Endodermal cell (in vitro differentiated cells): ENCODE measurements at regions not wholly inside any gene's neighbourhood (a gene's known extent, or its start where the extent isn't known, plus 50 kb on each side); places are given as distances from the start of the nearest gene placed in this dataset.

Experiments
- DNase-seq: peaks from one replicate; pipeline ENCODE4 v3.0.0-alpha.2; 2017
- H3K27ac ChIP-seq: 2 replicates; pipeline ENCODE4 v1.5.1; 2013; ENCODE audit warnings: mild to moderate bottlenecking, low read depth, low read length, moderate library complexity
- H3K27me3 ChIP-seq: 2 replicates; pipeline ENCODE4 v1.6.1; 2013; ENCODE audit warnings: mild to moderate bottlenecking, low read length, moderate library complexity; ENCODE audit not compliant: insufficient read depth, control insufficient read depth, poor library complexity, severe bottlenecking
- H3K36me3 ChIP-seq: 2 replicates; pipeline ENCODE4 v1.7.0; 2013; ENCODE audit warnings: mild to moderate bottlenecking, low read length, moderate library complexity; ENCODE audit not compliant: control insufficient read depth, insufficient read depth
- H3K4me1 ChIP-seq: one replicate; pipeline ENCODE4 v1.7.0; 2013; ENCODE audit warnings: low read length; ENCODE audit not compliant: control insufficient read depth, insufficient read depth
- H3K4me3 ChIP-seq: 2 replicates; pipeline ENCODE4 v1.5.1; 2013; ENCODE audit warnings: mild to moderate bottlenecking, low read length, moderate library complexity
- H3K9ac ChIP-seq: 2 replicates; pipeline ENCODE4 v1.6.1; 2013; ENCODE audit warnings: mild to moderate bottlenecking, low read length, moderate library complexity; ENCODE audit not compliant: poor library complexity, severe bottlenecking; ENCODE audit errors: extremely low read depth
- H3K9me3 ChIP-seq: 2 replicates; pipeline ENCODE4 v1.6.1; 2013; ENCODE audit warnings: mild to moderate bottlenecking, low read length, moderate library complexity; ENCODE audit not compliant: control insufficient read depth
- H3K27ac Mint-ChIP-seq: 2 replicates; pipeline ENCODE4 v1.8.0; 2020; ENCODE audit warnings: mixed read lengths
- H3K27me3 Mint-ChIP-seq: 2 replicates; pipeline ENCODE4 v1.8.0; 2021; ENCODE audit warnings: mild to moderate bottlenecking, mixed read lengths; ENCODE audit not compliant: insufficient read depth
- H3K36me3 Mint-ChIP-seq: 2 replicates; pipeline ENCODE4 v1.8.0; 2020; ENCODE audit warnings: low read depth, mixed read lengths
- H3K4me1 Mint-ChIP-seq: 2 replicates; pipeline ENCODE4 v1.8.0; 2020; ENCODE audit warnings: mixed read lengths
- H3K4me3 Mint-ChIP-seq: 2 replicates; pipeline ENCODE4 v1.8.0; 2020; ENCODE audit warnings: mild to moderate bottlenecking, moderate library complexity, mixed read lengths
- H3K9me3 Mint-ChIP-seq: 2 replicates; pipeline ENCODE4 v1.8.0; 2020; ENCODE audit warnings: mild to moderate bottlenecking, mixed read lengths
- CTCF ChIP-seq: fragments of 200-600 bp; sonication (generic); conservative IDR thresholded peaks from 2 replicates; pipeline ENCODE4 v1.5.0; 2021; ENCODE audit warnings: antibody characterized with exemption, mild to moderate bottlenecking
- WGBS, 2 experiments: methylation state at CpG; one replicate each; pipeline versions ENCODE4 v1.1.5 to v1.1.7; 2013; ENCODE audit warnings: missing lambda C conversion rate in 2 of 2, mixed read lengths in 1 of 2; ENCODE audit not compliant: insufficient coverage in 1 of 2, insufficient read length in 1 of 2; 5-methylcytosine and 5-hydroxymethylcytosine counted together

- 86 to 90% methylated on average over 10 to 16 of the region's 16 CpGs for WGBS, 2 experiments
- Histone ChIP-seq H3K9me3 (no peaks in the 10 kb centered on the region), H3K27me3 (no peaks in the 10 kb centered on the region), H3K4me1 (no peaks in the 10 kb centered on the region), H3K36me3 (no peaks in the 10 kb centered on the region), H3K9ac (no peak overlapping the region), H3K4me3 (no peak overlapping the region), H3K27ac (no peak overlapping the region)
- Mint-ChIP-seq H3K27ac (no peak overlapping the region), H3K4me3 (no peak overlapping the region), H3K9me3 (no peaks in the 10 kb centered on the region), H3K27me3 (no peaks in the 10 kb centered on the region), H3K36me3 (no peaks in the 10 kb centered on the region), H3K4me1 (peaks cover 8% of the 10 kb centered on the region)
- DNase-seq: no peak
- TF ChIP-seq CTCF: no peak
Measured at GRCh38 chr3:194852831-194853508, 167.3 kb downstream of the FAM43A start.

GRCh38 chr3:194854206-194854605 lies 168.5 kb downstream of the FAM43A start:
- no peak overlapping the region for H3K27ac Mint-ChIP-seq
- TF ChIP-seq CTCF: no peak
- Histone ChIP-seq H3K27ac (no peak overlapping the region), H3K36me3 (no peaks in the 10 kb centered on the region), H3K4me3 (no peak overlapping the region), H3K27me3 (no peaks in the 10 kb centered on the region), H3K9ac (no peak overlapping the region), H3K4me1 (no peaks in the 10 kb centered on the region), H3K9me3 (no peaks in the 10 kb centered on the region)
- peaks cover 8% of the 10 kb centered on the region for H3K4me1 Mint-ChIP-seq
- H3K27me3 Mint-ChIP-seq: no peaks in the 10 kb centered on the region
- H3K36me3 Mint-ChIP-seq: no peaks in the 10 kb centered on the region
- no peak overlapping the region for H3K4me3 Mint-ChIP-seq
- 65 to 93% methylated on average over 3 to 4 of the region's 4 CpGs for WGBS, 2 experiments
- H3K9me3 Mint-ChIP-seq: peaks cover 2% of the 10 kb centered on the region
- no peak for DNase-seq

- no peaks in the 10 kb centered on the region for H3K27me3 ChIP-seq
- no peak overlapping the region for H3K4me3 Mint-ChIP-seq
- peaks cover 2% of the 10 kb centered on the region for H3K9me3 Mint-ChIP-seq
- H3K27ac ChIP-seq: no peak overlapping the region
- H3K36me3 Mint-ChIP-seq: no peaks in the 10 kb centered on the region
- DNase-seq: no peak
- H3K36me3 ChIP-seq: no peaks in the 10 kb centered on the region
- H3K9ac ChIP-seq: no peak overlapping the region
- 85 to 88% methylated on average over 9 of the region's 9 CpGs for WGBS, 2 experiments
- TF ChIP-seq CTCF: no peak
- H3K4me1 Mint-ChIP-seq: peaks cover 8% of the 10 kb centered on the region
- no peak overlapping the region for H3K4me3 ChIP-seq
- H3K4me1 ChIP-seq: no peaks in the 10 kb centered on the region
- H3K9me3 ChIP-seq: no peaks in the 10 kb centered on the region
- no peak overlapping the region for H3K27ac Mint-ChIP-seq
- no peaks in the 10 kb centered on the region for H3K27me3 Mint-ChIP-seq
Measured at GRCh38 chr3:194854659-194855390, 169.1 kb downstream of the FAM43A start.
